ENCODE measurements at regions not wholly inside any gene's neighbourhood (a gene's known extent, or its start where the extent isn't known, plus 50 kb on each side); places are given as distances from the start of the nearest gene placed in this dataset.

GRCh38 chr9:117548556-117548955, 133.7 kb upstream of the ASTN2 start:
- no peak for DNase-seq (ENCODE audit: low spot score)

GRCh38 chr9:117547904-117548303, 133.0 kb upstream of the ASTN2 start:
- no peak for DNase-seq (ENCODE audit: low spot score)

GRCh38 chr9:117546894-117547678, 132.2 kb upstream of the ASTN2 start:
- peak; percentile 73 for DNase-seq (ENCODE audit: low spot score)

GRCh38 chr9:117545846-117546245, 131.0 kb upstream of the ASTN2 start:
- no peak for DNase-seq (ENCODE audit: low spot score)

- no peak for DNase-seq (ENCODE audit: low spot score)
These were observed 128.2 kb upstream of the ASTN2 start for GRCh38 chr9:117543089-117543488.

- DNase-seq (ENCODE audit: low spot score) = no peak
These were observed 127.2 kb upstream of the ASTN2 start for GRCh38 chr9:117542021-117542420.

GRCh38 chr9:117541181-117541580, 126.3 kb upstream of the ASTN2 start:
- DNase-seq (ENCODE audit: low spot score) = no peak

- no peak for DNase-seq (ENCODE audit: low spot score)
These were observed 121.1 kb upstream of the ASTN2 start for GRCh38 chr9:117535973-117536372.

GRCh38 chr9:117535434-117535833, 120.6 kb upstream of the ASTN2 start:
- DNase-seq (ENCODE audit: low spot score) = no peak

GRCh38 chr9:117528225-117528624, 113.4 kb upstream of the ASTN2 start:
- DNase-seq (ENCODE audit: low spot score) = no peak

- DNase-seq (ENCODE audit: low spot score) = no peak
These were observed 111.8 kb upstream of the ASTN2 start for GRCh38 chr9:117526674-117527073.

- DNase-seq (ENCODE audit: low spot score) = no peak
These were observed 108.8 kb upstream of the ASTN2 start for GRCh38 chr9:117523531-117524153.

- no peak for DNase-seq (ENCODE audit: low spot score)
These were observed 106.4 kb upstream of the ASTN2 start for GRCh38 chr9:117521293-117521692.

- DNase-seq (ENCODE audit: low spot score) = no peak
These were observed 102.1 kb upstream of the ASTN2 start for GRCh38 chr9:117516676-117517632.

- DNase-seq (ENCODE audit: low spot score) = no peak
These were observed 97.1 kb upstream of the ASTN2 start for GRCh38 chr9:117511852-117512481.

GRCh38 chr9:117496307-117496706, 81.5 kb upstream of the ASTN2 start:
- no peak for DNase-seq (ENCODE audit: low spot score)

- DNase-seq (ENCODE audit: low spot score) = no peak
These were observed 79.7 kb upstream of the ASTN2 start for GRCh38 chr9:117494401-117495090.

GRCh38 chr9:117492476-117492875, 77.6 kb upstream of the ASTN2 start:
- DNase-seq (ENCODE audit: low spot score) = no peak

GRCh38 chr9:117491491-117491890, 76.6 kb upstream of the ASTN2 start:
- DNase-seq (ENCODE audit: low spot score) = no peak

GRCh38 chr9:117490199-117490598, 75.3 kb upstream of the ASTN2 start:
- no peak for DNase-seq (ENCODE audit: low spot score)

- DNase-seq (ENCODE audit: low spot score) = no peak
These were observed 73.8 kb upstream of the ASTN2 start for GRCh38 chr9:117488659-117489058.
